GM19099 (cell line): ENCODE measurements at regions not wholly inside any gene's neighbourhood (a gene's known extent, or its start where the extent isn't known, plus 50 kb on each side); places are given as distances from the start of the nearest gene placed in this dataset.
A peak's percentile ranks its signal among the peaks of the same experiment; 100 is the strongest.

Source experiments
- POLR2A ChIP-seq: IDR thresholded peaks from 3 replicates; pipeline ENCODE4 v1.6.1; 2011; ENCODE audit warnings: low read depth; ENCODE audit not compliant: insufficient read length; ENCODE audit errors: extremely low read depth

GRCh38 chr10:88088441-88089340 is 225.3 kb downstream of the PTEN start:
- no peak for TF ChIP-seq POLR2A

- no peak for TF ChIP-seq POLR2A
Measured at GRCh38 chr10:88089498-88089897, 226.1 kb downstream of the PTEN start.

GRCh38 chr10:88090568-88091214 is 227.3 kb downstream of the PTEN start:
- peak; percentile 8 for TF ChIP-seq POLR2A

GRCh38 chr10:88091490-88092061 is 228.2 kb downstream of the PTEN start:
- TF ChIP-seq POLR2A, result no peak

- TF ChIP-seq POLR2A, result no peak
Measured at GRCh38 chr10:88092265-88092664, 228.8 kb downstream of the PTEN start.

- TF ChIP-seq POLR2A, result no peak
Measured at GRCh38 chr10:88092973-88093372, 229.5 kb downstream of the PTEN start.

GRCh38 chr10:88094795-88095194 is 231.4 kb downstream of the PTEN start:
- TF ChIP-seq POLR2A, result no peak

GRCh38 chr10:88095223-88095721 is 231.8 kb downstream of the PTEN start:
- TF ChIP-seq POLR2A, result no peak

GRCh38 chr10:88095778-88096431 is 232.5 kb downstream of the PTEN start:
- TF ChIP-seq POLR2A, result no peak

GRCh38 chr10:88097092-88097516 is 233.7 kb downstream of the PTEN start:
- TF ChIP-seq POLR2A, result no peak

GRCh38 chr10:88097536-88097935 is 234.1 kb downstream of the PTEN start:
- no peak for TF ChIP-seq POLR2A

GRCh38 chr10:88100281-88100680 is 236.9 kb downstream of the PTEN start:
- TF ChIP-seq POLR2A, result no peak

- TF ChIP-seq POLR2A, result no peak
Measured at GRCh38 chr10:88101666-88102065, 238.2 kb downstream of the PTEN start.

GRCh38 chr10:88103576-88103975 is 240.2 kb downstream of the PTEN start:
- TF ChIP-seq POLR2A, result no peak

GRCh38 chr10:88104223-88104622 is 240.8 kb downstream of the PTEN start:
- TF ChIP-seq POLR2A, result no peak
